Cardiac muscle cell (in vitro differentiated cells and primary cell): ENCODE measurements at regions not wholly inside any gene's neighbourhood (a gene's known extent, or its start where the extent isn't known, plus 50 kb on each side); places are given as distances from the start of the nearest gene placed in this dataset.

Experiments used
- DNase-seq, 2 donors: peaks; one replicate each; pipeline versions ENCODE4 v3.0.0 to v3.0.0-alpha.2; 2010 to 2017; ENCODE audit warnings: low read depth in 1 of 2, low spot score in 1 of 2
- H3K27ac ChIP-seq: fragments of 200-600 bp; sonication (generic); 2 replicates; pipeline ENCODE4 v1.5.1; 2016
- H3K27me3 ChIP-seq: fragments of 200-600 bp; sonication (generic); 2 replicates; pipeline ENCODE4 v1.6.0; 2016; ENCODE audit warnings: control low read depth
- H3K36me3 ChIP-seq: fragments of 200-600 bp; sonication (generic); 2 replicates; pipeline ENCODE4 v1.5.1; 2016; ENCODE audit warnings: control low read depth
- H3K4me1 ChIP-seq: fragments of 200-600 bp; sonication (generic); 2 replicates; pipeline ENCODE4 v1.8.1; 2017; ENCODE audit warnings: low read depth, mild to moderate bottlenecking, mixed run types
- H3K4me3 ChIP-seq: fragments of 200-600 bp; sonication (generic); 2 replicates; pipeline ENCODE4 v1.5.1; 2016; ENCODE audit warnings: mild to moderate bottlenecking
- H3K9me3 ChIP-seq: fragments of 200-600 bp; sonication (generic); 2 replicates; pipeline ENCODE4 v1.5.1; 2017; ENCODE audit warnings: low read depth, mild to moderate bottlenecking, control low read depth
- TF ChIP-seq, protein P1 (sequence below): IDR thresholded peaks from 2 replicates; pipeline ENCODE4 v1.5.1; 2012; ENCODE audit warnings: low read depth, mild to moderate bottlenecking, low read length

DNA sequence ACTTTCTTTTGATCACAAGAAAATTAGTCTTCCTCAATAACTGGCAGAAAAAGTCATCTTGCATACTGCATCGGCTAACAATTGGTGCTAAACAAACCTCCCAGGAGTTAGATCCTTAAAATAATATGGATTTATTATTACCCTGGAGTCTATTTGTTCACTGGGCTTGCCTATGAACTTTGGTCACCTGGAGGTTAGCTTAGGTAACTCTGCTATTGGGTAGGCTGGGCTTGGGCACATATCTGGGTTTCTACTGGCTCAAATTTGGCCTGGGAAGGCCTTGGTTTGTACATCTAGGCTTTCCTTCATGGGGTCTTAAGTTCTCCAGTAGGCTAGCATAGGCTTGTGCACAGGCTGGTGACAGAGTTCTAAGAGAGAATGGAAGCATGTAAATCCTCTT is 279.9 kb downstream of the RASEF start:
- no peak for DNase-seq
- TF ChIP-seq, protein P1, sequence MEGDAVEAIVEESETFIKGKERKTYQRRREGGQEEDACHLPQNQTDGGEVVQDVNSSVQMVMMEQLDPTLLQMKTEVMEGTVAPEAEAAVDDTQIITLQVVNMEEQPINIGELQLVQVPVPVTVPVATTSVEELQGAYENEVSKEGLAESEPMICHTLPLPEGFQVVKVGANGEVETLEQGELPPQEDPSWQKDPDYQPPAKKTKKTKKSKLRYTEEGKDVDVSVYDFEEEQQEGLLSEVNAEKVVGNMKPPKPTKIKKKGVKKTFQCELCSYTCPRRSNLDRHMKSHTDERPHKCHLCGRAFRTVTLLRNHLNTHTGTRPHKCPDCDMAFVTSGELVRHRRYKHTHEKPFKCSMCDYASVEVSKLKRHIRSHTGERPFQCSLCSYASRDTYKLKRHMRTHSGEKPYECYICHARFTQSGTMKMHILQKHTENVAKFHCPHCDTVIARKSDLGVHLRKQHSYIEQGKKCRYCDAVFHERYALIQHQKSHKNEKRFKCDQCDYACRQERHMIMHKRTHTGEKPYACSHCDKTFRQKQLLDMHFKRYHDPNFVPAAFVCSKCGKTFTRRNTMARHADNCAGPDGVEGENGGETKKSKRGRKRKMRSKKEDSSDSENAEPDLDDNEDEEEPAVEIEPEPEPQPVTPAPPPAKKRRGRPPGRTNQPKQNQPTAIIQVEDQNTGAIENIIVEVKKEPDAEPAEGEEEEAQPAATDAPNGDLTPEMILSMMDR, result no peak

DNA sequence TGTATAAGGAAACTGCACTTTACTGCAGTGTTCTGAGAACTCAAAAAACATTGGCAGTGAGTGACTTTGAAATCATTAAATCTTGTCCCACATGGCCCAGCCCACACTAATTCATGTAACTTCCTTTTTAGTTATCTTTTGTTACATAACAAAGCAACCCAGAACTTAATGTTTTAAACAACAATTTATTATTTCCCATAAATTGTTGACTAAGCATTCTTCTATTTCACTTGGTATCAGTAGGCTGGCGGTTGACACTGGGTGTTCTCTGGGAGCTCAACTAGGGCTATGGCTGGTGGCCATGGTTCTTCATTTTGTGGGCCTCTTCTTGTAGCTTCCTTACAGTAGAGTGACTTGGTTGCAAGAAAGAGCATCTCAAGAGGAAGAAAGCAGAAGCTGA is 278.4 kb downstream of the RASEF start:
- TF ChIP-seq, protein P1, result no peak
- Histone ChIP-seq H3K27ac (no peak overlapping the region), H3K36me3 (no peaks in the 10 kb centered on the region), H3K4me3 (no peak overlapping the region), H3K27me3 (no peaks in the 10 kb centered on the region), H3K9me3 (no peaks in the 10 kb centered on the region), H3K4me1 (no peaks in the 10 kb centered on the region)
- no peak for DNase-seq

More for the DNA sequence above, 279.9 kb downstream of the RASEF start:
- Histone ChIP-seq H3K27me3 (no peaks in the 10 kb centered on the region), H3K36me3 (no peaks in the 10 kb centered on the region), H3K27ac (no peak overlapping the region), H3K4me3 (no peak overlapping the region), H3K4me1 (no peaks in the 10 kb centered on the region), H3K9me3 (no peaks in the 10 kb centered on the region)

DNA sequence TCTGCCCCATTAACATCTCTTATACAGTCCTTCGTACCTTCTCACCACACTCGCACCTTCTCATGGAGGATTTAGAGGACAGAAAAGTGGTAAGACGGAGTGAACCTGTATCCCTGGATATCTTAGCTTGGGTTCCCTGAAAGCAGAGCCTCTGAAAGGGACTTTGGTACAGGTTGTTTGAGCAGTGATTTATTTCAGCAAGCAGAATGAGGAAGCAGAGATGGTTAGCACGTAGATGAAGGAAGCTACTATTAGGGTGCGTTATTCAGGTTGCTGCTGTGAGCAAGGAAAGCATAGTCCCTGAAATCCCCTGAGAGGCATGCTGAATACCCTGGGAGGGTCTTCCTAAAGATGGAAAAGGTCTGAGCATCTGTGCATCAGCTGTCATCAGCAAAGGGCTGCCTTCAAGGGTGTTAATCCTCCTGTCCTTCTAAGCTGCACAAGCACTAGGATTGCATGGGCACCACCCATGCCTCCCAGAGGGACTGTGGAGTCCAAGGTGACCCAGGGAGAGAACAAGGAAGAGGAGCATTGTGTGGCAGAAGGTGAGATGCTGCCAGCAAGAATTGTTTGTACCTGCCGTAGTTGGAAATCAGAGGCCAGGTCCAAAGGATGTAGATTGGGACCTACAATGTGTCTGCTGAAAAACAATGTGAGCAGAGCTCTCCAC is 273.7 kb downstream of the RASEF start:
- Histone ChIP-seq H3K4me3 (no peak overlapping the region), H3K9me3 (no peaks in the 10 kb centered on the region), H3K27me3 (no peaks in the 10 kb centered on the region), H3K36me3 (no peaks in the 10 kb centered on the region), H3K27ac (no peak overlapping the region), H3K4me1 (no peaks in the 10 kb centered on the region)
- TF ChIP-seq, protein P1, result no peak
- no peak for DNase-seq

DNA sequence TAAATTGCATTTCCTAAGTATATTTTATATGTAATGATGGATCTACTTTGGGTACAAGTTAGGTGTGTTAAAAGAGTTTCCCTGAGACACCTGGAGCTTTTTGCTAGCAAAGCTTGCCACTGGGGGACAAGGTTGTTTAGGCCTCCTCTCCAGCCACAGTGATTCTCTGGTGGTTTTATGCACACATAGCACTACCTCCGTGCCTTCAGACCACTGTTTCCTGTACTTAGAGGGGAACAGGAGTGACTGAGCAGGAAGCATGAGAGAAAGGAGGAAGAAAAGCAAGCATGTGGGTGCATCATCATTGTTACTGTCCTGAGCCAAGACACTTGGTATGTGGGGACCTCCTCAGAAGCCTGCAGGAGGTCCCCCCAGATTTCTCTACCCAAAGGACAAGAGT is 272.1 kb downstream of the RASEF start:
- TF ChIP-seq, protein P1, result no peak
- no peak overlapping the region for H3K27ac ChIP-seq
- H3K36me3 ChIP-seq, result no peaks in the 10 kb centered on the region
- no peaks in the 10 kb centered on the region for H3K9me3 ChIP-seq
- H3K27me3 ChIP-seq, result no peaks in the 10 kb centered on the region
- DNase-seq, result no peak
- H3K4me3 ChIP-seq, result no peak overlapping the region
- H3K4me1 ChIP-seq, result no peaks in the 10 kb centered on the region

DNA sequence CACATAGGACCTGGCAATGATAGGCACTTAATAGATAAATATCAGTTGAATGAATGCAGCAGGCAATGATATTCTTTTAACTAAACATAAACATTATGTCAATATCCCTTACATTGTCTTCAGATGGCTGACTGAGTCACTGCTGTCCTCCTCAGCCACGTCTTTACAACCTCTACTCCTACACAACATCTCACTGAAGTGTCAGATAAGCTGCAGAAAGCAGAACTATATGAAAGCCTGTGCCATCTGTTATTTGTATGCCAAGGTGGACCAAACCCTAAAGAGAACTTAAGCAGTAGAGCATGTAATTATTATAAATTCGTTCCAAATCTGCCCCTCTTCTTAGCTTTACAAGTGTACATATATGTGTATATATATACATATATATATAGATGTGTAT is 271.2 kb downstream of the RASEF start:
- Histone ChIP-seq H3K36me3 (no peaks in the 10 kb centered on the region), H3K4me3 (no peak overlapping the region), H3K4me1 (no peaks in the 10 kb centered on the region), H3K9me3 (no peaks in the 10 kb centered on the region), H3K27me3 (no peaks in the 10 kb centered on the region), H3K27ac (no peak overlapping the region)
- no peak for DNase-seq
- TF ChIP-seq, protein P1, result no peak
